Thyroid gland (tissue), 4 donors: ENCODE measurements at regions not wholly inside any gene's neighbourhood (a gene's known extent, or its start where the extent isn't known, plus 50 kb on each side); places are given as distances from the start of the nearest gene placed in this dataset.

ENCODE experiments used
- POLR2A ChIP-seq, 2 donors: fragments of 450-650 bp; IDR thresholded peaks; one replicate each; pipeline ENCODE4 v1.6.1; 2017; ENCODE audit warnings: antibody characterized with exemption in 2 of 2, mild to moderate bottlenecking in 2 of 2, moderate library complexity in 1 of 2
- TF ChIP-seq, protein P1 (sequence below), 6 experiments: fragments of 200-600 bp in 3 of 6; fragments of 450-650 bp in 3 of 6; sonication (generic) in 3 of 6; IDR thresholded peaks; one replicate each; pipeline ENCODE4 v1.5.1; 2016 to 2019; ENCODE audit warnings: antibody characterized with exemption in 6 of 6, mild to moderate bottlenecking in 2 of 6, inconsistent platforms in 1 of 6, moderate library complexity in 1 of 6

DNA sequence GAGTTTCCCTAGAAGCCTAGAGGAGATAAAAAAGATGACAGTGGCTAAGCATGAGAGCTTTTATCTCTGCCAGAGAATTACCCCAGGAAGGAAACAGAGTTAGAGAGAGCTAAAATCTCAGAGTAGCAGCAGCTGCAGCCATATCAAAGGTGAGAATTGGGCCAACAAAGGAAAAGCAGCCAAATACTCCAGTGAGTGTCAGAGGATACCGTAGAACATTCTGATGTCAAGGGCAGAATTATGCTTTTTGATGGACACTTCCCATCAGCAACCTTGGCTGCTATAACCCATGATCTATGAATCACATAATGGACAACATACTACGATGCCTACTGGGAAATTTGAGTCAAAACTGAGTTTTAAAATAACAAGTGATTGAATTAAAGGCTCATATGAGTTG lies 405.8 kb upstream of the CPEB2 start:
- TF ChIP-seq, protein P1, sequence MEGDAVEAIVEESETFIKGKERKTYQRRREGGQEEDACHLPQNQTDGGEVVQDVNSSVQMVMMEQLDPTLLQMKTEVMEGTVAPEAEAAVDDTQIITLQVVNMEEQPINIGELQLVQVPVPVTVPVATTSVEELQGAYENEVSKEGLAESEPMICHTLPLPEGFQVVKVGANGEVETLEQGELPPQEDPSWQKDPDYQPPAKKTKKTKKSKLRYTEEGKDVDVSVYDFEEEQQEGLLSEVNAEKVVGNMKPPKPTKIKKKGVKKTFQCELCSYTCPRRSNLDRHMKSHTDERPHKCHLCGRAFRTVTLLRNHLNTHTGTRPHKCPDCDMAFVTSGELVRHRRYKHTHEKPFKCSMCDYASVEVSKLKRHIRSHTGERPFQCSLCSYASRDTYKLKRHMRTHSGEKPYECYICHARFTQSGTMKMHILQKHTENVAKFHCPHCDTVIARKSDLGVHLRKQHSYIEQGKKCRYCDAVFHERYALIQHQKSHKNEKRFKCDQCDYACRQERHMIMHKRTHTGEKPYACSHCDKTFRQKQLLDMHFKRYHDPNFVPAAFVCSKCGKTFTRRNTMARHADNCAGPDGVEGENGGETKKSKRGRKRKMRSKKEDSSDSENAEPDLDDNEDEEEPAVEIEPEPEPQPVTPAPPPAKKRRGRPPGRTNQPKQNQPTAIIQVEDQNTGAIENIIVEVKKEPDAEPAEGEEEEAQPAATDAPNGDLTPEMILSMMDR (IDR thresholded peaks at IDR 0.05), result no peak
- no peak for TF ChIP-seq POLR2A (IDR thresholded peaks at IDR 0.05)
